ENCODE measurements at regions not wholly inside any gene's neighbourhood (a gene's known extent, or its start where the extent isn't known, plus 50 kb on each side); places are given as distances from the start of the nearest gene placed in this dataset.

- no peak for DNase-seq (ENCODE audit: low read depth)
Measured at GRCh38 chr6:122063076-122063475, 336.4 kb upstream of the HSF2 start.

GRCh38 chr6:122063761-122064160 is 335.7 kb upstream of the HSF2 start:
- no peak for DNase-seq (ENCODE audit: low read depth)

- DNase-seq (ENCODE audit: low read depth) = no peak
Measured at GRCh38 chr6:122066200-122066599, 333.3 kb upstream of the HSF2 start.

GRCh38 chr6:122068291-122068769 is 331.1 kb upstream of the HSF2 start:
- DNase-seq (ENCODE audit: low read depth) = no peak

GRCh38 chr6:122069932-122070331 is 329.5 kb upstream of the HSF2 start:
- DNase-seq (ENCODE audit: low read depth) = no peak

- DNase-seq (ENCODE audit: low read depth) = no peak
Measured at GRCh38 chr6:122072014-122072647, 327.3 kb upstream of the HSF2 start.

GRCh38 chr6:122075084-122075838 is 324.2 kb upstream of the HSF2 start:
- DNase-seq (ENCODE audit: low read depth) = no peak

GRCh38 chr6:122075917-122076316 is 323.5 kb upstream of the HSF2 start:
- DNase-seq (ENCODE audit: low read depth) = no peak

- DNase-seq (ENCODE audit: low read depth) = no peak
Measured at GRCh38 chr6:122077603-122078002, 321.8 kb upstream of the HSF2 start.

- DNase-seq (ENCODE audit: low read depth) = no peak
Measured at GRCh38 chr6:122078481-122078880, 321.0 kb upstream of the HSF2 start.

- DNase-seq (ENCODE audit: low read depth) = no peak
Measured at GRCh38 chr6:122079916-122080315, 319.5 kb upstream of the HSF2 start.

- peak; percentile 20 for DNase-seq (ENCODE audit: low read depth)
Measured at GRCh38 chr6:122081921-122082320, 317.5 kb upstream of the HSF2 start.

GRCh38 chr6:122082370-122082769 is 317.1 kb upstream of the HSF2 start:
- no peak for DNase-seq (ENCODE audit: low read depth)

GRCh38 chr6:122092366-122092765 is 307.1 kb upstream of the HSF2 start:
- no peak for DNase-seq (ENCODE audit: low read depth)

GRCh38 chr6:122098201-122098678 is 301.2 kb upstream of the HSF2 start:
- DNase-seq (ENCODE audit: low read depth) = no peak

- no peak for DNase-seq (ENCODE audit: low read depth)
Measured at GRCh38 chr6:122102026-122102425, 297.4 kb upstream of the HSF2 start.

- no peak for DNase-seq (ENCODE audit: low read depth)
Measured at GRCh38 chr6:122107256-122107852, 292.1 kb upstream of the HSF2 start.

- no peak for DNase-seq (ENCODE audit: low read depth)
Measured at GRCh38 chr6:122109075-122109474, 290.4 kb upstream of the HSF2 start.

GRCh38 chr6:122114717-122115116 is 284.7 kb upstream of the HSF2 start:
- DNase-seq (ENCODE audit: low read depth) = no peak

- DNase-seq (ENCODE audit: low read depth) = no peak
Measured at GRCh38 chr6:122116119-122116834, 283.2 kb upstream of the HSF2 start.

GRCh38 chr6:122116835-122117627 is 282.4 kb upstream of the HSF2 start:
- no peak for DNase-seq (ENCODE audit: low read depth)
